Natural killer cell (primary cell): ENCODE measurements at regions not wholly inside any gene's neighbourhood (a gene's known extent, or its start where the extent isn't known, plus 50 kb on each side); places are given as distances from the start of the nearest gene placed in this dataset.

Experiments used
- ATAC-seq, 3 donors: fragments of 150-1000 bp in 2 of 3; fragments of 200-7000 bp in 1 of 3; cut with Tn5 transposase; 1 replicate in 1 of 3; 2 replicates in 2 of 3; pipeline ENCODE4 v1.10.0; 2021; ENCODE audit warnings: mild to moderate bottlenecking in 2 of 3, moderate library complexity in 2 of 3
- DNase-seq, 2 donors: peaks; one replicate each; pipeline versions ENCODE4 v3.0.0 to v3.0.0-alpha.2; 2013 to 2021; ENCODE audit warnings: mixed read lengths in 1 of 2
- H3K27ac ChIP-seq: one replicate; pipeline ENCODE4 v1.5.1; 2013; ENCODE audit warnings: mild to moderate bottlenecking, low read length
- H3K27me3 ChIP-seq: one replicate; pipeline ENCODE4 v1.6.1; 2013; ENCODE audit warnings: low read length; ENCODE audit not compliant: control insufficient read depth, insufficient read depth
- H3K36me3 ChIP-seq: one replicate; pipeline ENCODE4 v1.6.1; 2013; ENCODE audit warnings: low read length; ENCODE audit not compliant: control insufficient read depth, insufficient read depth
- H3K4me1 ChIP-seq: one replicate; pipeline ENCODE4 v1.6.1; 2013; ENCODE audit warnings: low read length; ENCODE audit not compliant: control insufficient read depth, insufficient read depth
- H3K4me3 ChIP-seq: one replicate; pipeline ENCODE4 v1.5.1; 2013; ENCODE audit warnings: low read length
- H3K9me3 ChIP-seq: one replicate; pipeline ENCODE4 v1.6.1; 2013; ENCODE audit warnings: low read length; ENCODE audit not compliant: control insufficient read depth, insufficient read depth
- H3K27ac Mint-ChIP-seq, 2 donors: one replicate each; pipeline ENCODE4 v1.8.0; 2022; ENCODE audit warnings: mild to moderate bottlenecking in 2 of 2, mixed read lengths in 2 of 2, moderate library complexity in 1 of 2
- H3K27me3 Mint-ChIP-seq, 2 donors: one replicate each; pipeline ENCODE4 v1.8.0; 2022; ENCODE audit warnings: low read depth in 2 of 2, mixed read lengths in 2 of 2
- H3K36me3 Mint-ChIP-seq: one replicate; pipeline ENCODE4 v1.8.0; 2022; ENCODE audit warnings: mixed read lengths
- H3K4me1 Mint-ChIP-seq, 2 donors: one replicate each; pipeline ENCODE4 v1.8.0; 2022; ENCODE audit warnings: mixed read lengths in 2 of 2
- H3K4me3 Mint-ChIP-seq: one replicate; pipeline ENCODE4 v1.8.0; 2022; ENCODE audit warnings: mild to moderate bottlenecking, moderate library complexity, mixed read lengths
- H3K9me3 Mint-ChIP-seq, 2 donors: one replicate each; pipeline ENCODE4 v1.8.0; 2022; ENCODE audit warnings: mixed read lengths in 2 of 2
- WGBS: methylation state at CpG from one replicate; pipeline ENCODE4 v1.1.7; 2013; ENCODE audit warnings: missing lambda C conversion rate; ENCODE audit not compliant: insufficient coverage; 5-methylcytosine and 5-hydroxymethylcytosine counted together
- intact Hi-C: fragments of 100-400 bp; cut with micrococcal nuclease; formaldehyde crosslinking; loops from one replicate; pipeline ENCODE4 v1.14.2; 2022
- TF ChIP-seq, protein P1 (sequence below): fragments of 200-600 bp; IDR thresholded peaks from one replicate; pipeline ENCODE4 v1.8.0; 2022; ENCODE audit warnings: antibody characterized with exemption

DNA sequence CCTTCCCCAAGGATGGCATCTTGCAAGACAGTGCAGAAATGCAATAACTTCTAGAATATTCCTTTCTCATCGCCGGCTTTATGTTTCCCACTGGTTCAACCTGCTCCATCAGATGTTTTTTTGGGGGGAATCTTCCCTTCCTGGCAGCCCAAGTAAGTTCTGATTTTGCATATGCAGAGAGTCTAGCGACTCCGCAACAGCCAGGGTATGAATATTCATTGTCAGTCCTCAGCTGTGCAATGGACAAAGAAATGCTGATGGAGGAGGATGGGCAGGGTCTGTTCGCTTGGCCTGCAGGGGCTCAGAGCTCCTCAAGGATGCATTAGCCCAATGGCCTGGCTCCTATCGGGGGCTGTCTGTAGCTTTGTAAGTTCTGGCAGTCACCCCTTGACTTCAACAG lies 358.8 kb upstream of the CCL2 start:
- TF ChIP-seq, protein P1, sequence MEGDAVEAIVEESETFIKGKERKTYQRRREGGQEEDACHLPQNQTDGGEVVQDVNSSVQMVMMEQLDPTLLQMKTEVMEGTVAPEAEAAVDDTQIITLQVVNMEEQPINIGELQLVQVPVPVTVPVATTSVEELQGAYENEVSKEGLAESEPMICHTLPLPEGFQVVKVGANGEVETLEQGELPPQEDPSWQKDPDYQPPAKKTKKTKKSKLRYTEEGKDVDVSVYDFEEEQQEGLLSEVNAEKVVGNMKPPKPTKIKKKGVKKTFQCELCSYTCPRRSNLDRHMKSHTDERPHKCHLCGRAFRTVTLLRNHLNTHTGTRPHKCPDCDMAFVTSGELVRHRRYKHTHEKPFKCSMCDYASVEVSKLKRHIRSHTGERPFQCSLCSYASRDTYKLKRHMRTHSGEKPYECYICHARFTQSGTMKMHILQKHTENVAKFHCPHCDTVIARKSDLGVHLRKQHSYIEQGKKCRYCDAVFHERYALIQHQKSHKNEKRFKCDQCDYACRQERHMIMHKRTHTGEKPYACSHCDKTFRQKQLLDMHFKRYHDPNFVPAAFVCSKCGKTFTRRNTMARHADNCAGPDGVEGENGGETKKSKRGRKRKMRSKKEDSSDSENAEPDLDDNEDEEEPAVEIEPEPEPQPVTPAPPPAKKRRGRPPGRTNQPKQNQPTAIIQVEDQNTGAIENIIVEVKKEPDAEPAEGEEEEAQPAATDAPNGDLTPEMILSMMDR, result no peak
- Histone ChIP-seq H3K36me3 (no peaks in the 10 kb centered on the region), H3K27ac (no peak overlapping the region), H3K27me3 (no peaks in the 10 kb centered on the region), H3K9me3 (no peaks in the 10 kb centered on the region), H3K4me1 (no peaks in the 10 kb centered on the region), H3K4me3 (no peak overlapping the region)
- H3K27ac Mint-ChIP-seq, result no peak overlapping the region
- peaks cover 3 to 17% of the 10 kb centered on the region in 2 donors for H3K27me3 Mint-ChIP-seq
- H3K9me3 Mint-ChIP-seq, result no peaks in the 10 kb centered on the region
- H3K4me3 Mint-ChIP-seq, result no peak overlapping the region
- no peak for DNase-seq
- no peaks in the 10 kb centered on the region for H3K36me3 Mint-ChIP-seq
- no peaks in the 10 kb centered on the region for H3K4me1 Mint-ChIP-seq
- no peak for ATAC-seq
- intact Hi-C loops, result no loop called here
- WGBS, result 76% methylated on average over 6 of the region's 6 CpGs

DNA sequence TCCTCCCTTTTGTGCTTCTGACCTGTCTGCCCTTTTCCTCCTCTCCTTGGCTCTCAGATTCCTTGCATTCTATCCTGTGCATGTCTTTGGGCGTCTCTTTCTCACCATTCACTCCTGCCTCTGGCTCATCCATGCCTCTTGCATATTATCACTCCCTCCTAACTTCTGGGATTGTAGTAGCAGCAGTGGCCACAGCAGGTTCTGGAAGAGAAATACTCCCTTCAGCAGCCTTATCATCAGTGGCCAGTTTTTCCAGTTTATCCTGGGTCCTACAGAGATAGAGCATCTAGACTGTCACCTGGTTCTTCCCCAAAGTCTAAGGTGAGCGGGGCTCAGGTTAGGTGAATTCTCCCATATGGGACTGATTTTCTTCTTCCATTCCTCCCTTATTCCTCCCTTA lies 354.0 kb upstream of the CCL2 start:
- no peak overlapping the region for H3K27ac Mint-ChIP-seq
- H3K36me3 Mint-ChIP-seq, result no peaks in the 10 kb centered on the region
- Histone ChIP-seq H3K36me3 (no peaks in the 10 kb centered on the region), H3K4me3 (no peak overlapping the region), H3K4me1 (no peaks in the 10 kb centered on the region), H3K9me3 (no peaks in the 10 kb centered on the region), H3K27ac (no peak overlapping the region), H3K27me3 (no peaks in the 10 kb centered on the region)
- no peak overlapping the region for H3K4me3 Mint-ChIP-seq
- TF ChIP-seq, protein P1, result no peak
- H3K27me3 Mint-ChIP-seq, result peaks cover 16 to 24% of the 10 kb centered on the region in 2 donors
- no peak for ATAC-seq
- H3K9me3 Mint-ChIP-seq, result no peaks in the 10 kb centered on the region
- intact Hi-C loops, result no loop called here
- no peak for DNase-seq
- H3K4me1 Mint-ChIP-seq, result no peaks in the 10 kb centered on the region
- 85% methylated on average over 2 of the region's 2 CpGs for WGBS

DNA sequence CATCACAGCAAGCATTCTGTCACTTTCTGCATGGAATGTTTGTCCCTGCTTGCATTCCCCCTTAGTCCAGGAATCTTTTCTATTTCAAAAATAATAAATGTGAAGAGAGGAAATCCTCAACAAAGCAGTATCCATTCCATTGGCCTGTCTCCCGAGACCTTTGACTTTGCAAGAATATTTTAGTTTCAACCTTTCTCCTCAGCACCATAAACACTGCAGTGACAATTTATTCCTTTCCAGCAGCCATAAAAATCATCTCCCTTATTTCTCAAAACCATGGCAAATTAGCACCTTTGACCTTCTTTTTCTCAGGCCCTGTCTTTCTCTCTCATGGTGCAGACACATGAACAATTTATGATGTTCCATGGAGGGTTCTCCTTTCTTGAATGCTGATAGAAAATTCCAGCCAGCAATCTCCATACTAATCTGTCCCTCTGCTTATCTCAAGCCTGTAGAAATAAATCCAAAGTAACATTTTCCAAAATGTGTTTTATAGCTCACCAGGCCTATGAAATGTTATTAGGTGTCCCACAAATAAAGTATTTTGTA lies 352.1 kb upstream of the CCL2 start:
- TF ChIP-seq, protein P1, result no peak
- Mint-ChIP-seq H3K9me3 (no peaks in the 10 kb centered on the region), H3K4me1 (no peaks in the 10 kb centered on the region), H3K27me3 (peaks cover 16 to 24% of the 10 kb centered on the region in 2 donors), H3K27ac (no peak overlapping the region), H3K4me3 (no peak overlapping the region), H3K36me3 (no peaks in the 10 kb centered on the region)
- ATAC-seq (no peak), DNase-seq (no peak)
- no peaks in the 10 kb centered on the region for H3K9me3 ChIP-seq
- H3K4me3 ChIP-seq, result no peak overlapping the region
- no peak overlapping the region for H3K27ac ChIP-seq
- intact Hi-C loops, result no loop called here
- no peaks in the 10 kb centered on the region for H3K4me1 ChIP-seq
- no peaks in the 10 kb centered on the region for H3K27me3 ChIP-seq
- H3K36me3 ChIP-seq, result no peaks in the 10 kb centered on the region
- WGBS, result 89% methylated on average over 1 of the region's 1 CpG

DNA sequence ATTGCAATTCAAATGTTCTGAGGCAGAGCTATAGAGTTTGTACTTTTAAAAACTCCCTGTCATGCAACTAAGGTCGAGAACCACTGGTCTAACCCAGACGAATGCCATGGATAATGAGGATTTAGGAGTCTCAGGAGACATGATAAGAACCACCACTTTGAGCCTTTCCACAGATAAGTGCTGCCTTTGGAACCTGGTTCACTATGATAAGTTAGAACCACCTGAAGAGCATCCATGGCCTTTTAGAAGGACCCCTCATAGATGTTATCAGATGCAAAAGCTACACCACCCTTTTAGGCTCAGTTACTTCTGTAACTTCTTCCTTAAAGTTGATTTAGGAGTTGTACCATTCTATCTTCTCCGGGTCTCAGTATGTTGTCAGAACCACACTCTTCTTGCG lies 350.6 kb upstream of the CCL2 start:
- Histone ChIP-seq H3K4me3 (no peak overlapping the region), H3K9me3 (no peaks in the 10 kb centered on the region), H3K4me1 (no peaks in the 10 kb centered on the region), H3K36me3 (no peaks in the 10 kb centered on the region), H3K27me3 (no peaks in the 10 kb centered on the region), H3K27ac (no peak overlapping the region)
- no peak for ATAC-seq
- H3K4me1 Mint-ChIP-seq, result no peaks in the 10 kb centered on the region
- 84% methylated on average over 4 of the region's 4 CpGs for WGBS
- intact Hi-C loops, result no loop called here
- no peak overlapping the region for H3K4me3 Mint-ChIP-seq
- no peaks in the 10 kb centered on the region for H3K36me3 Mint-ChIP-seq
- DNase-seq, result no peak
- no peaks in the 10 kb centered on the region for H3K9me3 Mint-ChIP-seq
- TF ChIP-seq, protein P1, result no peak
- no peak overlapping the region for H3K27ac Mint-ChIP-seq
- H3K27me3 Mint-ChIP-seq, result peaks cover 22 to 31% of the 10 kb centered on the region in 2 donors
